ENCODE measurements at regions not wholly inside any gene's neighbourhood (a gene's known extent, or its start where the extent isn't known, plus 50 kb on each side); places are given as distances from the start of the nearest gene placed in this dataset.

- TF ChIP-seq E2F6 (IDR thresholded peaks at IDR 0.05), result no peak
Observed at GRCh38 chr7:69052447-69052846, 545.8 kb upstream of the AUTS2 start (continued).

All from H1 (cell line).